ENCODE measurements at regions not wholly inside any gene's neighbourhood (a gene's known extent, or its start where the extent isn't known, plus 50 kb on each side); places are given as distances from the start of the nearest gene placed in this dataset.

GRCh38 chr3:28018925-28019718, 222.3 kb upstream of the CMC1 start:
- Histone ChIP-seq H3K4me1 (ENCODE audit: control insufficient read depth in 2 of 3, insufficient read depth in 2 of 3, low read depth in 1 of 3, low read length in 3 of 3) (no peaks in the 10 kb centered on the region), H3K36me3 (ENCODE audit: control insufficient read depth in 2 of 3, insufficient read depth in 3 of 3, low read length in 3 of 3) (no peaks in the 10 kb centered on the region), H3K27me3 (ENCODE audit: control insufficient read depth, insufficient read depth, low read length) (no peaks in the 10 kb centered on the region), H3K4me3 (ENCODE audit: low read length in 3 of 3) (no peak overlapping the region), H3K9me3 (ENCODE audit: control insufficient read depth in 2 of 3, insufficient read depth in 1 of 3, low read length in 3 of 3) (no peaks in the 10 kb centered on the region), H3K27ac (ENCODE audit: low read depth in 2 of 2, low read length in 2 of 2) (no peak overlapping the region), H3K9ac (ENCODE audit: low read length in 3 of 3) (no peak overlapping the region)
- FAIRE-seq = no peak
- intact Hi-C loops (cut with DNase I) = no loop called here
- DNase-seq = no peak
- TF ChIP-seq CTCF (IDR thresholded peaks at IDR 0.05; ENCODE audit: borderline replicate concordance, extremely low read depth, insufficient read depth) = no peak

GRCh38 chr3:28019740-28020139, 221.7 kb upstream of the CMC1 start:
- Histone ChIP-seq H3K9me3 (ENCODE audit: control insufficient read depth in 2 of 3, insufficient read depth in 1 of 3, low read length in 3 of 3) (peaks cover 0 to 2% (median 0%) of the 10 kb centered on the region in 3 donors), H3K36me3 (ENCODE audit: control insufficient read depth in 2 of 3, insufficient read depth in 3 of 3, low read length in 3 of 3) (no peaks in the 10 kb centered on the region), H3K4me1 (ENCODE audit: control insufficient read depth in 2 of 3, insufficient read depth in 2 of 3, low read depth in 1 of 3, low read length in 3 of 3) (no peaks in the 10 kb centered on the region), H3K9ac (ENCODE audit: low read length in 3 of 3) (no peak overlapping the region), H3K4me3 (ENCODE audit: low read length in 3 of 3) (no peak overlapping the region), H3K27me3 (ENCODE audit: control insufficient read depth, insufficient read depth, low read length) (no peaks in the 10 kb centered on the region), H3K27ac (ENCODE audit: low read depth in 2 of 2, low read length in 2 of 2) (no peak overlapping the region)
- intact Hi-C loops (cut with DNase I) = no loop called here
- TF ChIP-seq CTCF (IDR thresholded peaks at IDR 0.05; ENCODE audit: borderline replicate concordance, extremely low read depth, insufficient read depth) = no peak
- DNase-seq = no peak
- no peak for FAIRE-seq

- Histone ChIP-seq H3K4me1 (ENCODE audit: control insufficient read depth in 2 of 3, insufficient read depth in 2 of 3, low read depth in 1 of 3, low read length in 3 of 3) (no peaks in the 10 kb centered on the region), H3K27me3 (ENCODE audit: control insufficient read depth, insufficient read depth, low read length) (no peaks in the 10 kb centered on the region), H3K9me3 (ENCODE audit: control insufficient read depth in 2 of 3, insufficient read depth in 1 of 3, low read length in 3 of 3) (peaks cover 0 to 3% (median 0%) of the 10 kb centered on the region in 3 donors), H3K36me3 (ENCODE audit: control insufficient read depth in 2 of 3, insufficient read depth in 3 of 3, low read length in 3 of 3) (no peaks in the 10 kb centered on the region), H3K9ac (ENCODE audit: low read length in 3 of 3) (no peak overlapping the region), H3K4me3 (ENCODE audit: low read length in 3 of 3) (no peak overlapping the region), H3K27ac (ENCODE audit: low read depth in 2 of 2, low read length in 2 of 2) (no peak overlapping the region)
- DNase-seq (no peak), FAIRE-seq (no peak)
- intact Hi-C loops (cut with DNase I) = no loop called here
- no peak for TF ChIP-seq CTCF (IDR thresholded peaks at IDR 0.05; ENCODE audit: borderline replicate concordance, extremely low read depth, insufficient read depth)
Observed at GRCh38 chr3:28022916-28023315, 218.5 kb upstream of the CMC1 start.
